ENCODE measurements at regions not wholly inside any gene's neighbourhood (a gene's known extent, or its start where the extent isn't known, plus 50 kb on each side); places are given as distances from the start of the nearest gene placed in this dataset.
"Not testable (repeated sequence)": the region's sequence is repeated elsewhere in the genome, so short reads cannot be mapped to it uniquely, and the experiment has no call there.

GRCh38 chr4:184282251-184282713 lies 64.6 kb upstream of the ENPP6 start:
- Mint-ChIP-seq H3K36me3 (no peaks in the 10 kb centered on the region), H3K27me3 (no peaks in the 10 kb centered on the region), H3K4me1 (ENCODE audit: low read depth in 2 of 2) (peaks cover 19 to 42% of the 10 kb centered on the region in 2 donors), H3K4me3 (peak overlapping the region; percentile 78), H3K27ac (peak overlapping the region; percentile 69 to 85), H3K9me3 (no peaks in the 10 kb centered on the region)
- peak; percentile 69 for DNase-seq (ENCODE audit: low spot score)
- ATAC-seq, result peak; percentile 92 to 93

- H3K9me3 Mint-ChIP-seq, result peaks cover 3% of the 10 kb centered on the region
- DNase-seq (ENCODE audit: low spot score) (no peak), ATAC-seq (no peak)
- peak overlapping the region; percentile 25 for H3K4me3 Mint-ChIP-seq
- H3K36me3 Mint-ChIP-seq, result peaks cover 4% of the 10 kb centered on the region
- H3K27ac Mint-ChIP-seq, result peak overlapping the region; percentile 69 to 85
- H3K27me3 Mint-ChIP-seq, result no peaks in the 10 kb centered on the region
- peaks cover 19 to 42% of the 10 kb centered on the region in 2 donors for H3K4me1 Mint-ChIP-seq (ENCODE audit: low read depth in 2 of 2)
Measured at GRCh38 chr4:184281231-184282139, 63.8 kb upstream of the ENPP6 start.

- peaks cover 8% of the 10 kb centered on the region for H3K36me3 Mint-ChIP-seq
- peaks cover 19 to 42% of the 10 kb centered on the region in 2 donors for H3K4me1 Mint-ChIP-seq (ENCODE audit: low read depth in 2 of 2)
- DNase-seq (ENCODE audit: low spot score) (no peak), ATAC-seq (no peak)
- H3K9me3 Mint-ChIP-seq, result peaks cover 6% of the 10 kb centered on the region
- H3K27me3 Mint-ChIP-seq, result no peaks in the 10 kb centered on the region
- peak overlapping the region; percentile 69 to 85 for H3K27ac Mint-ChIP-seq
- peak overlapping the region; percentile 25 for H3K4me3 Mint-ChIP-seq
Measured at GRCh38 chr4:184280591-184281071, 63.0 kb upstream of the ENPP6 start.

GRCh38 chr4:184280137-184280536 lies 62.5 kb upstream of the ENPP6 start:
- Mint-ChIP-seq H3K27me3 (no peaks in the 10 kb centered on the region), H3K9me3 (peaks cover 6% of the 10 kb centered on the region), H3K36me3 (peaks cover 8% of the 10 kb centered on the region), H3K4me1 (ENCODE audit: low read depth in 2 of 2) (peaks cover 19 to 47% of the 10 kb centered on the region in 2 donors), H3K4me3 (peak overlapping the region; percentile 25), H3K27ac (peak overlapping the region; percentile 69 to 85)
- no peak for ATAC-seq
- no peak for DNase-seq (ENCODE audit: low spot score)

- H3K27ac Mint-ChIP-seq, result peak overlapping the region; percentile 12 to 85
- DNase-seq (ENCODE audit: low spot score) (no peak), ATAC-seq (no peak)
- no peaks in the 10 kb centered on the region for H3K27me3 Mint-ChIP-seq
- H3K4me3 Mint-ChIP-seq, result no peak overlapping the region
- peaks cover 6% of the 10 kb centered on the region for H3K9me3 Mint-ChIP-seq
- peaks cover 8% of the 10 kb centered on the region for H3K36me3 Mint-ChIP-seq
- H3K4me1 Mint-ChIP-seq (ENCODE audit: low read depth in 2 of 2), result peaks cover 19 to 50% of the 10 kb centered on the region in 2 donors
Measured at GRCh38 chr4:184279496-184280061, 61.9 kb upstream of the ENPP6 start.

- H3K27ac Mint-ChIP-seq; H3K27me3 Mint-ChIP-seq; H3K36me3 Mint-ChIP-seq; DNase-seq (ENCODE audit: low spot score); H3K4me3 Mint-ChIP-seq; H3K9me3 Mint-ChIP-seq; ATAC-seq: not testable (repeated sequence)
- H3K4me1 Mint-ChIP-seq (ENCODE audit: low read depth in 2 of 2), result peaks cover 15 to 62% of the 10 kb centered on the region in 2 donors
Measured at GRCh38 chr4:184277769-184278168, 60.1 kb upstream of the ENPP6 start.

- H3K36me3 Mint-ChIP-seq; H3K4me3 Mint-ChIP-seq; H3K9me3 Mint-ChIP-seq; ATAC-seq; DNase-seq (ENCODE audit: low spot score); H3K27me3 Mint-ChIP-seq: not testable (repeated sequence)
- Mint-ChIP-seq H3K27ac (peak overlapping the region in 1 of 2 donors; percentile 10), H3K4me1 (ENCODE audit: low read depth in 2 of 2) (peaks cover 13 to 59% of the 10 kb centered on the region in 2 donors)
Measured at GRCh38 chr4:184277010-184277409, 59.3 kb upstream of the ENPP6 start.

- Mint-ChIP-seq H3K27ac (peak overlapping the region in 1 of 2 donors; percentile 10), H3K4me1 (ENCODE audit: low read depth in 2 of 2) (peaks cover 6 to 52% of the 10 kb centered on the region in 2 donors)
- not testable (repeated sequence) for H3K9me3 Mint-ChIP-seq; H3K27me3 Mint-ChIP-seq; H3K4me3 Mint-ChIP-seq; H3K36me3 Mint-ChIP-seq; ATAC-seq; DNase-seq (ENCODE audit: low spot score)
Measured at GRCh38 chr4:184276346-184276745, 58.7 kb upstream of the ENPP6 start.

- peak overlapping the region in 1 of 2 donors; percentile 89 for H3K27ac Mint-ChIP-seq
- H3K36me3 Mint-ChIP-seq, result peaks cover 8% of the 10 kb centered on the region
- no peak overlapping the region for H3K4me3 Mint-ChIP-seq
- peaks cover 6% of the 10 kb centered on the region for H3K9me3 Mint-ChIP-seq
- no peaks in the 10 kb centered on the region for H3K27me3 Mint-ChIP-seq
- ATAC-seq, result no peak
- peaks cover 4 to 49% of the 10 kb centered on the region in 2 donors for H3K4me1 Mint-ChIP-seq (ENCODE audit: low read depth in 2 of 2)
- no peak for DNase-seq (ENCODE audit: low spot score)
Measured at GRCh38 chr4:184275766-184276165, 58.1 kb upstream of the ENPP6 start.

- H3K27me3 Mint-ChIP-seq, result no peaks in the 10 kb centered on the region
- ATAC-seq (peak in 1 of 2 donors; percentile 34), DNase-seq (ENCODE audit: low spot score) (no peak)
- H3K4me1 Mint-ChIP-seq (ENCODE audit: low read depth in 2 of 2), result peaks cover 17 to 51% of the 10 kb centered on the region in 2 donors
- H3K9me3 Mint-ChIP-seq, result peaks cover 8% of the 10 kb centered on the region
- peak overlapping the region; percentile 78 for H3K4me3 Mint-ChIP-seq
- H3K36me3 Mint-ChIP-seq, result peaks cover 8% of the 10 kb centered on the region
- H3K27ac Mint-ChIP-seq, result peak overlapping the region in 1 of 2 donors; percentile 89
Measured at GRCh38 chr4:184274286-184274951, 56.7 kb upstream of the ENPP6 start.

- Mint-ChIP-seq H3K4me3 (peak overlapping the region; percentile 78), H3K9me3 (peaks cover 8% of the 10 kb centered on the region), H3K36me3 (peaks cover 8% of the 10 kb centered on the region), H3K4me1 (ENCODE audit: low read depth in 2 of 2) (peaks cover 20 to 56% of the 10 kb centered on the region in 2 donors), H3K27me3 (no peaks in the 10 kb centered on the region), H3K27ac (peak overlapping the region; percentile 41 to 89)
- DNase-seq (ENCODE audit: low spot score) (no peak), ATAC-seq (peak; percentile 70 to 93)
Measured at GRCh38 chr4:184273166-184274147, 55.8 kb upstream of the ENPP6 start.

- H3K36me3 Mint-ChIP-seq, result no peaks in the 10 kb centered on the region
- peak overlapping the region; percentile 86 for H3K4me3 Mint-ChIP-seq
- DNase-seq (ENCODE audit: low spot score), result no peak
- H3K27me3 Mint-ChIP-seq, result no peaks in the 10 kb centered on the region
- H3K27ac Mint-ChIP-seq, result peak overlapping the region; percentile 93 to 96
- H3K9me3 Mint-ChIP-seq, result peaks cover 3% of the 10 kb centered on the region
- peaks cover 35 to 74% of the 10 kb centered on the region in 2 donors for H3K4me1 Mint-ChIP-seq (ENCODE audit: low read depth in 2 of 2)
- no peak for ATAC-seq
Measured at GRCh38 chr4:184270808-184271413, 53.2 kb upstream of the ENPP6 start.
